Embryonic facial prominence (tissue), 1 donor: ENCODE measurements at regions not wholly inside any gene's neighbourhood (a gene's known extent, or its start where the extent isn't known, plus 50 kb on each side); places are given as distances from the start of the nearest gene placed in this dataset.
"Not testable (repeated sequence)": the region's sequence is repeated elsewhere in the genome, so short reads cannot be mapped to it uniquely, and the experiment has no call there.

Experiments
- DNase-seq: peaks from one replicate; pipeline ENCODE4 v3.0.0-alpha.2; 2016; ENCODE audit errors: extremely low spot score

- DNase-seq, result no peak
These were observed 428.6 kb downstream of the AACS start for GRCh38 chr12:125493704-125494308.

GRCh38 chr12:125503128-125503527 is 437.9 kb downstream of the AACS start:
- DNase-seq, result no peak

- no peak for DNase-seq
These were observed 444.0 kb downstream of the AACS start for GRCh38 chr12:125509195-125509594.

GRCh38 chr12:125512541-125513298 is 447.5 kb downstream of the AACS start:
- no peak for DNase-seq

- DNase-seq, result no peak
These were observed 450.7 kb downstream of the AACS start for GRCh38 chr12:125515887-125516286.

GRCh38 chr12:125518074-125518473 is 452.8 kb downstream of the AACS start:
- DNase-seq, result peak; percentile 15

GRCh38 chr12:125519026-125519651 is 453.9 kb downstream of the AACS start:
- no peak for DNase-seq

- no peak for DNase-seq
These were observed 460.6 kb downstream of the AACS start for GRCh38 chr12:125525879-125526278.

GRCh38 chr12:125528281-125528680 is 463.0 kb downstream of the AACS start:
- no peak for DNase-seq

- no peak for DNase-seq
These were observed 465.0 kb downstream of the AACS start for GRCh38 chr12:125530201-125530600.

GRCh38 chr12:125530876-125531275 is 465.6 kb downstream of the AACS start:
- DNase-seq, result no peak

- no peak for DNase-seq
These were observed 466.3 kb downstream of the AACS start for GRCh38 chr12:125531574-125531973.

GRCh38 chr12:125533434-125534029 is 468.3 kb downstream of the AACS start:
- no peak for DNase-seq

GRCh38 chr12:125538401-125539199 is 473.4 kb downstream of the AACS start:
- DNase-seq, result no peak

- no peak for DNase-seq
These were observed 475.5 kb downstream of the AACS start for GRCh38 chr12:125540580-125541204.

- DNase-seq, result no peak
These were observed 479.7 kb downstream of the AACS start for GRCh38 chr12:125544960-125545359.

- DNase-seq, result no peak
These were observed 483.9 kb downstream of the AACS start for GRCh38 chr12:125549171-125549570.

GRCh38 chr12:125549836-125550235 is 484.6 kb downstream of the AACS start:
- DNase-seq, result no peak

GRCh38 chr12:125552295-125552694 is 487.1 kb downstream of the AACS start:
- no peak for DNase-seq

GRCh38 chr12:125561008-125561407 is 495.8 kb downstream of the AACS start:
- not testable (repeated sequence) for DNase-seq

- DNase-seq, result no peak
These were observed 499.5 kb downstream of the AACS start for GRCh38 chr12:125564753-125565152.
